Ishikawa (cell line): ENCODE measurements at regions not wholly inside any gene's neighbourhood (a gene's known extent, or its start where the extent isn't known, plus 50 kb on each side); places are given as distances from the start of the nearest gene placed in this dataset.
A peak's percentile ranks its signal among the peaks of the same experiment; 100 is the strongest.

ENCODE experiments used
- CEBPB ChIP-seq: IDR thresholded peaks from 2 replicates; pipeline ENCODE4 v1.6.1; 2012
- CREB1 ChIP-seq: IDR thresholded peaks from 2 replicates; pipeline ENCODE4 v1.6.1; 2012; ENCODE audit warnings: low read depth
- EGR1 ChIP-seq: IDR thresholded peaks from 2 replicates; pipeline ENCODE4 v1.6.1; 2012
- EP300 ChIP-seq: IDR thresholded peaks from 2 replicates; pipeline ENCODE4 v1.6.1; 2012; ENCODE audit warnings: borderline replicate concordance
- FOXM1 ChIP-seq: IDR thresholded peaks from 2 replicates; pipeline ENCODE4 v1.6.1; 2012; ENCODE audit warnings: low read depth, borderline replicate concordance
- MAX ChIP-seq: IDR thresholded peaks from 2 replicates; pipeline ENCODE4 v1.6.1; 2012
- NFIC ChIP-seq: IDR thresholded peaks from 2 replicates; pipeline ENCODE4 v1.6.1; 2012
- RAD21 ChIP-seq: IDR thresholded peaks from 2 replicates; pipeline ENCODE4 v1.6.1; 2012; ENCODE audit warnings: low read depth
- REST ChIP-seq: IDR thresholded peaks from 2 replicates; pipeline ENCODE4 v1.6.1; 2012; ENCODE audit warnings: low read depth, mild to moderate bottlenecking
- TAF1 ChIP-seq: IDR thresholded peaks from 2 replicates; pipeline ENCODE4 v1.6.1; 2012; ENCODE audit warnings: low read depth, mild to moderate bottlenecking
- TCF12 ChIP-seq: IDR thresholded peaks from 2 replicates; pipeline ENCODE4 v1.6.1; 2012; ENCODE audit warnings: low read depth
- TEAD4 ChIP-seq: IDR thresholded peaks from 2 replicates; pipeline ENCODE4 v1.6.1; 2012
- USF1 ChIP-seq: IDR thresholded peaks from 2 replicates; pipeline ENCODE4 v1.6.1; 2012
- YY1 ChIP-seq: IDR thresholded peaks from 2 replicates; pipeline ENCODE4 v1.6.1; 2012; ENCODE audit warnings: low read depth
- ZBTB7A ChIP-seq: IDR thresholded peaks from 2 replicates; pipeline ENCODE4 v1.6.1; 2012; ENCODE audit warnings: low read depth

DNA sequence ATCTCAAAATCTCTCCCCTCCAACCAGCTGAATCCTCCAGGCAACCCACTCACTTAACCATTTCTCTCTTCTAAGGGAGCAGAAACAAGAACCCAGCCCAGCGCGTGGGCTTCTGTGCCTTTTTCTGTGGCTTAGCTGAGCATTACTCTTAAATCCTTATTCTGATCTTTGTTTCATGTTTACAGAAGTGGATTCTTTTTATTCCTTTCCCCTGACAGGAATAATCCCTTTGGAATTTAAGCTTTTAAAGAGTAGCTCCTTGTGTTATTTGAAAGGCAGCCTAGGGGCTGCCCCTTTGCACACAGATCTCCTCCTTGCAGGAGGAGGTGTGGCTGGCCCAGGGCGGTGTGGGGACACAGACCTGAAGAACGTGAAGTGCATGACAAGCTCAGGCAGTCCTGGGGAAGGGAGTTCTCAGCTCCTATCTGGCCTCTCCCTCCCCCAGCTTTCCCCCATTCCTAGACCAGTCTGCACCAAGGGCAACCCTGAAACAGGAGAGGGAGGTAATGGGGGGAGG, 77.1 kb upstream of the UBE2E1 start:
- TF ChIP-seq NFIC (no peak), EP300 (no peak), MAX (no peak), TCF12 (no peak), EGR1 (no peak), TAF1 (no peak), YY1 (no peak), FOXM1 (no peak), ZBTB7A (no peak), CREB1 (no peak), USF1 (no peak), REST (no peak), RAD21 (no peak), CEBPB (no peak), TEAD4 (no peak)

DNA sequence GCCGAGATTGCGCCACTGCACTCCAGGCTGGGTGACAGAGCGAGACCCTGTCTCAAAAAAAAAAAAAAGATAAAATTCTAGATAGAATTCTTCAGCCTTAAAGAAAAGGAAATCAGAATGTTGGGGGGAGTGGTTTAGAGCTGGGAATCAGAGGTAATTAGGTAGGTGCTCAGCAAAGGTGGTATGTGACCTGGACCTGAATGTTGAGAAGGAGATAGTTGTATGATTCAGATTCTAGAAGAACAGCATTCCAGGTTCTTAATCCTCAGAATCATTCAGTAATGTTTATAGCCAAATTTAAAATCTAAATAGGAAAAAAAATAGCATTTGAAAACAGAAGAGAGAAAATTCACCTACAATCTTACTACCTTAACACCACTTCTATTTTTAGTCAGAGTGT, 71.3 kb upstream of the UBE2E1 start:
- TF ChIP-seq RAD21: no peak

- TF ChIP-seq REST (no peak), EGR1 (no peak), TEAD4 (no peak)
Observed at GRCh38 chr3:23735062-23735461, 70.7 kb upstream of the UBE2E1 start.

DNA sequence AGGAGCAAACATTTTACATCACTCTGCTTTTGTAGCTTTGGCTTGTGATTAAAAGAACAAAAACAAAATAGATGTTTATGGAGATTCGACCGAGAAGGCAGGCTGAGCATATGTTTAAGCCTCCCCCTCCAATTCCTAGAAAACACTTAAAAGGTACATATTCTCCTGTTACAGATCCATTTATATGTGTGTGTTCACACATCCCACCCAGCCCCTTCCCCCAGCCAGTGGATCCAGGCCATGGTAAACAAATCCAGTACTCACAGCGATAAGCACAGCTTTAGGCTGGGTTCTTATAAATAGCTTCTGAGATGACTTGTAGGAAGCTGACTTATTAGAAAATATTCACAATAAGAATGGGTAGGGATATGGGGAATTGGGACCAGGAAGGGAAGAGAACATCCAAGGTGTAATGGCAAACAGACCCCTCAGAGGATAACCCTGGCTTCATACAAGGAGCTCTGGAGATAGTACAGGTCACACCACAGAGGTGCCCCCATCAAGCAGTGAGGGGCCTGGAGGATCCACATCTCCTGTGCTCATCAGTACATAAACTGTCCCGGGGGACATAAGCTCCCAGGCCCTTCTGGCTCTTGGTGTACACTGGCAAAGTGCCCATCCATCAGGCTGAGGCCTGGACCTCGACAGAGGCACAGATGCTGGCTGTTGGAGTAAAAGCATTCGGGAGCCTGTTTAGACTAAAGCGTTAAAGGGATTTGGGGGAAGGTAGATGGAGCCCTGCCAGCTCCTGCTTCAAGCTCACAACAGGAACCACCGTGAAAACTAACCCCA, 70.0 kb upstream of the UBE2E1 start:
- TF ChIP-seq USF1: no peak
- TF ChIP-seq RAD21: no peak
- TF ChIP-seq FOXM1: no peak
- TF ChIP-seq TAF1: no peak
- TF ChIP-seq EP300: no peak
- TF ChIP-seq EGR1: no peak
- no peak for TF ChIP-seq YY1
- no peak for TF ChIP-seq MAX
- TF ChIP-seq CREB1: no peak
- no peak for TF ChIP-seq REST
- TF ChIP-seq CEBPB: no peak
- no peak for TF ChIP-seq NFIC
- no peak for TF ChIP-seq TCF12
- TF ChIP-seq ZBTB7A: no peak

GRCh38 chr3:23738944-23739343, 66.8 kb upstream of the UBE2E1 start:
- peak; percentile 74 for TF ChIP-seq TEAD4
- no peak for TF ChIP-seq RAD21
